Cardiac muscle cell (in vitro differentiated cells and primary cell): ENCODE measurements at regions not wholly inside any gene's neighbourhood (a gene's known extent, or its start where the extent isn't known, plus 50 kb on each side); places are given as distances from the start of the nearest gene placed in this dataset.

Experiments used
- DNase-seq, 2 donors: peaks; one replicate each; pipeline versions ENCODE4 v3.0.0 to v3.0.0-alpha.2; 2010 to 2017; ENCODE audit warnings: low read depth in 1 of 2, low spot score in 1 of 2
- H3K27ac ChIP-seq: fragments of 200-600 bp; sonication (generic); 2 replicates; pipeline ENCODE4 v1.5.1; 2016
- H3K27me3 ChIP-seq: fragments of 200-600 bp; sonication (generic); 2 replicates; pipeline ENCODE4 v1.6.0; 2016; ENCODE audit warnings: control low read depth
- H3K36me3 ChIP-seq: fragments of 200-600 bp; sonication (generic); 2 replicates; pipeline ENCODE4 v1.5.1; 2016; ENCODE audit warnings: control low read depth
- H3K4me1 ChIP-seq: fragments of 200-600 bp; sonication (generic); 2 replicates; pipeline ENCODE4 v1.8.1; 2017; ENCODE audit warnings: low read depth, mild to moderate bottlenecking, mixed run types
- H3K4me3 ChIP-seq: fragments of 200-600 bp; sonication (generic); 2 replicates; pipeline ENCODE4 v1.5.1; 2016; ENCODE audit warnings: mild to moderate bottlenecking
- H3K9me3 ChIP-seq: fragments of 200-600 bp; sonication (generic); 2 replicates; pipeline ENCODE4 v1.5.1; 2017; ENCODE audit warnings: low read depth, mild to moderate bottlenecking, control low read depth
- TF ChIP-seq, protein P1 (sequence below): IDR thresholded peaks from 2 replicates; pipeline ENCODE4 v1.5.1; 2012; ENCODE audit warnings: low read depth, mild to moderate bottlenecking, low read length

DNA sequence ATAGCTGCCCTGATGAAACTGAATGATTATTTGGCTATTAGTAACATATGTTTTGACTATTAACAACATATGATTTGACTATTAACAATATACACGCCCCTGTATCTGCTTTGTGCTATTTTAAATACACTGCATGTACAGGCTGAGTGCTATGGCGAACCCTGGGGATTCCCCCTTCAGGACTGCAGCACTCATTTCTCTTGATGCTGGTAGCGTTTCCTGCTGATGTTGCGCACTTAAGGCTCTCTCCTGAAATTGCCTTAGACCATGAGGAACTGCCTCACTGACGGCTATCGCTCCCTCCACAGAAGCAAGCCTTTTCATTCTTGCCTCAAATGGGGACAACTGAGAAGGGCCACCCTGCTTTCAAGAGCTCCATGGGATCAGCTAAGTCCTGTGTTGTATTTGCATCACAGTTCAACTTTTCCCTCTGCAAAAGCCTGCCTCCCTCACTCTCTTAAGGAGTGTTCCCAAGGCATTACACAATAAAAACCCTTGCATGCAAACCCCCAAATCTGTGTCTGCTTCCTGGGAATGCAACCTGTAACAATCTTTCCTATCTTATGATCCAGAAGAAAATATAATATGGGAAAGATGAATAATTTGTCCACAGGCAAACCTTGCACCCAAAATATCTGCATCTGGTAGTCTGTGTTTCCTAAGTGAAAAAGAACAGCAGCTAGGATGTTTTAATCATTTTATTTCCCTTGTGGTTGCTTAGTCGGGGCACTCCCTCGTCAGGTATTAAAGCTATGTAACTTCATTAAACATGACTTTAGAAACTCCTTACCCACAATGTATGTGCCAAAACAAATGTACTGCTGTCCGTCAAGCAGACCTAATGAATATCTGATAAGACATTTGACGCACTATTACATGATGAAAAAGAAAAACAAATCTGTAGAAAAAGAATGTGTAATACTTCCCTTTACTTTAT is 456.4 kb downstream of the COL12A1 start:
- DNase-seq = peak in 1 of 2 donors; percentile 52
- no peaks in the 10 kb centered on the region for H3K27me3 ChIP-seq
- H3K27ac ChIP-seq = no peak overlapping the region
- TF ChIP-seq, protein P1, sequence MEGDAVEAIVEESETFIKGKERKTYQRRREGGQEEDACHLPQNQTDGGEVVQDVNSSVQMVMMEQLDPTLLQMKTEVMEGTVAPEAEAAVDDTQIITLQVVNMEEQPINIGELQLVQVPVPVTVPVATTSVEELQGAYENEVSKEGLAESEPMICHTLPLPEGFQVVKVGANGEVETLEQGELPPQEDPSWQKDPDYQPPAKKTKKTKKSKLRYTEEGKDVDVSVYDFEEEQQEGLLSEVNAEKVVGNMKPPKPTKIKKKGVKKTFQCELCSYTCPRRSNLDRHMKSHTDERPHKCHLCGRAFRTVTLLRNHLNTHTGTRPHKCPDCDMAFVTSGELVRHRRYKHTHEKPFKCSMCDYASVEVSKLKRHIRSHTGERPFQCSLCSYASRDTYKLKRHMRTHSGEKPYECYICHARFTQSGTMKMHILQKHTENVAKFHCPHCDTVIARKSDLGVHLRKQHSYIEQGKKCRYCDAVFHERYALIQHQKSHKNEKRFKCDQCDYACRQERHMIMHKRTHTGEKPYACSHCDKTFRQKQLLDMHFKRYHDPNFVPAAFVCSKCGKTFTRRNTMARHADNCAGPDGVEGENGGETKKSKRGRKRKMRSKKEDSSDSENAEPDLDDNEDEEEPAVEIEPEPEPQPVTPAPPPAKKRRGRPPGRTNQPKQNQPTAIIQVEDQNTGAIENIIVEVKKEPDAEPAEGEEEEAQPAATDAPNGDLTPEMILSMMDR = no peak
- H3K4me3 ChIP-seq = no peak overlapping the region
- H3K4me1 ChIP-seq = no peaks in the 10 kb centered on the region
- no peaks in the 10 kb centered on the region for H3K9me3 ChIP-seq
- no peaks in the 10 kb centered on the region for H3K36me3 ChIP-seq

DNA sequence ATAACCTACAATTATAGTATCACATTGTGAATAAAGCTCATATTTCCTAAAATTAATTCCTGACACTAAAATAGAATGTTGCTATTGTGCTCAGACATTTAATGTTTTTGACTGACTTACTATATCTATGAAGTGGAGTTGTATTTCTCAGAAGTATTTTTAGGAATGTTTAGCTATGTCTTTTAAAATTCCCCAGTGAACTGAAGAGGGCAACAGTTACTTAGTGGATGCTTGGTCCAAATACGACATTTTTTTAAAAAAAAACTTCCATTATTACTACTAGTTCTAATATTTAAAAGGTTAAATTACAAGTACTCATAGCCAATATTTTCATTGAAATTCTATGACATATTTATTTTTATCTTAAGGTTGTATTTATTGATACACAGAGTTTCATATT is 460.2 kb downstream of the COL12A1 start:
- H3K27ac ChIP-seq = no peak overlapping the region
- H3K27me3 ChIP-seq = no peaks in the 10 kb centered on the region
- H3K9me3 ChIP-seq = no peaks in the 10 kb centered on the region
- H3K4me3 ChIP-seq = no peak overlapping the region
- no peaks in the 10 kb centered on the region for H3K36me3 ChIP-seq
- no peak for DNase-seq
- no peaks in the 10 kb centered on the region for H3K4me1 ChIP-seq
- TF ChIP-seq, protein P1 = no peak

DNA sequence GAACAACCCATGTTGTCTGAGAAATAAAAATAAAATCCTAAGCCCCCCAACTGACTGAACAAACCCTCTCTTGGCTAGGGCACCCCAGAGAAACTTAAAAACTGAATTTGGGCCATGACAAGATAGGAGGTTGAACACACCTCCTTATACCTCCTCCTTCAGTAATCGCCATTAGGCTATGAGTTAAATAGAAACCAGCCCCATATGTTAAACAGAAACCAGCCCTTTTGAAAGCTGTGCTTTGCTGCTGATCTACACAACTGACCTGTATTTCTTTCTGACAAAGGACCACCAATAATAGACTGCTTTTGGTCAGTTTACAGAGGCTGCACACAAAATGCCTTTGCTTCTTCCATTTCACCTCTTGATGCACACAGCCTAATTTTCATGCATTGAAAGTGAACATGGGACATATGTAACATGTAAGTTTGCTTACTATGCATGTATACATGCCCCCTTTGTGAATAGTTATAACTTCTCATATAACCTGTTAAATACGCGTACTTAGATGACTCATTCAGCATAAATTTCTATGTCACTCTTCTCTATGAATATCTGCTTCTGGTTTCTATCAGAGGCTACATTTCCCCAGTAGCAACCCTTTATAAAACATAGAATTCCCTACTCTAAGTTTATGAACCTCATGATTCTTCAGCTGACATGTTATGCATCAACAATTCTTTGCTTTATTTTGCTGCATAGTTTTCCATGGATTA is 462.9 kb downstream of the COL12A1 start:
- Histone ChIP-seq H3K27me3 (no peaks in the 10 kb centered on the region), H3K4me3 (no peak overlapping the region), H3K9me3 (no peaks in the 10 kb centered on the region), H3K27ac (no peak overlapping the region), H3K36me3 (no peaks in the 10 kb centered on the region), H3K4me1 (no peaks in the 10 kb centered on the region)
- DNase-seq = no peak
- TF ChIP-seq, protein P1 = no peak

DNA sequence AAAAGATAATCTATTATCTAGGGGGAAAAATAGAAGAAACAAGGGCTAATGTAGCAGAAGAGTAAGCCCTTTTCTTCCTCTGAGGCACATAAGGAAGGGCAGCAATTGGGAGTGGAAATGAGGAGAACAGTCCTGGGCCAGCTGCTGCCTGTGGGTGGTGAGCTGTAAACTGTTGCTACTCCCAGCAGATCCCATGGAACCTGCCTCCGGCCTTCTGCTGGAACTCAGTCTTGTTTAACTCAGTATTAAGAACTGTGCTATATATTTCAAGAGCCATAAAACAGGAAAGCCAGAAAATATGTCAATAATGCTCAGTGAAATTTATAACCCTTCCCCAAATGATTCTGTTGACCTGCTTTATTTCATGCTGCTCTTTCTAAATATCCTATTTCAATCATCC is 464.2 kb downstream of the COL12A1 start:
- DNase-seq = peak in 1 of 2 donors; percentile 3
- Histone ChIP-seq H3K36me3 (no peaks in the 10 kb centered on the region), H3K4me3 (no peak overlapping the region), H3K4me1 (no peaks in the 10 kb centered on the region), H3K27me3 (no peaks in the 10 kb centered on the region), H3K27ac (no peak overlapping the region), H3K9me3 (no peaks in the 10 kb centered on the region)
- TF ChIP-seq, protein P1 = no peak

DNA sequence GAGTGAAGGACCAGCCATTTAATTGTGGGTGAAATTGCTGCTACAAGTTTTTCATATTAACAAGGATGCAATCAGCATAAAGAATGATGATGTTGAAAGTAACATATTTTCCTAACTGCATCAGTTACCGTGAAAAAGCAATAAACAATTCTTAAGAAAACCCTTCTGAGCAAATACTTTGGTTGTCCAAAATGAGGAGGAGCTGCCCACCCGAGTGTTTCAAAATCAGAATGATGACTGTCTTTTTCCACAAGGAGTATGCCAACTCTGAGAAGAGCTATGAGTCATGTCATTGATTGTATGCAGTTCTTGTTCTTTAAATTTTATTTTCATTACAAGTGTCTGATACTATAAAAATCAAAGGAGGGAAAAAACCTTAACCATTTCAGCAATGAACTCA is 470.5 kb downstream of the COL12A1 start:
- no peaks in the 10 kb centered on the region for H3K27me3 ChIP-seq
- H3K36me3 ChIP-seq = no peaks in the 10 kb centered on the region
- no peaks in the 10 kb centered on the region for H3K4me1 ChIP-seq
- DNase-seq = peak in 1 of 2 donors; percentile 90
- TF ChIP-seq, protein P1 = no peak
- no peak overlapping the region for H3K4me3 ChIP-seq
- no peak overlapping the region for H3K27ac ChIP-seq
- H3K9me3 ChIP-seq = no peaks in the 10 kb centered on the region
